Lung (tissue), 11 donors: ENCODE measurements at regions not wholly inside any gene's neighbourhood (a gene's known extent, or its start where the extent isn't known, plus 50 kb on each side); places are given as distances from the start of the nearest gene placed in this dataset.

Experiments used
- ATAC-seq: fragments of 200-7000 bp; cut with Tn5 transposase; one replicate; pipeline ENCODE4 v1.9.1; 2020; ENCODE audit warnings: moderate number of reproducible peaks; ENCODE audit not compliant: insufficient read depth, low FRiP score
- DNase-seq, 3 donors: peaks; one replicate each; pipeline ENCODE4 v3.0.0-alpha.2; 2013 to 2017
- H3K27ac ChIP-seq, 2 donors: one replicate each; pipeline ENCODE4 v1.5.1; 2013; ENCODE audit warnings: mild to moderate bottlenecking in 2 of 2, moderate library complexity in 2 of 2, control low read depth in 1 of 2, inconsistent platforms in 1 of 2, low read depth in 1 of 2, low read length in 1 of 2
- H3K27me3 ChIP-seq, 3 donors: one replicate each; pipeline ENCODE4 v1.5.1; 2013; ENCODE audit warnings: low read length in 2 of 3; ENCODE audit not compliant: control insufficient read depth in 3 of 3, insufficient read depth in 3 of 3
- H3K36me3 ChIP-seq, 4 donors: one replicate each; pipeline ENCODE4 v1.5.1; 2013; ENCODE audit warnings: low read length in 4 of 4, mild to moderate bottlenecking in 1 of 4, moderate library complexity in 1 of 4; ENCODE audit not compliant: control insufficient read depth in 4 of 4, insufficient read depth in 4 of 4
- H3K4me1 ChIP-seq, 5 donors: one replicate each; pipeline ENCODE4 v1.5.1; 2013; ENCODE audit warnings: low read length in 5 of 5, mild to moderate bottlenecking in 2 of 5, moderate library complexity in 1 of 5; ENCODE audit not compliant: control insufficient read depth in 5 of 5, insufficient read depth in 5 of 5
- H3K4me3 ChIP-seq: one replicate; pipeline ENCODE4 v1.5.1; 2013; ENCODE audit warnings: mild to moderate bottlenecking, control low read depth, moderate library complexity
- H3K9ac ChIP-seq, 2 donors: one replicate each; pipeline ENCODE4 v1.5.1; 2013; ENCODE audit warnings: low read length in 2 of 2, control low read depth in 1 of 2; ENCODE audit not compliant: insufficient read depth in 1 of 2
- H3K9me3 ChIP-seq, 4 donors: one replicate each; pipeline ENCODE4 v1.5.1; 2013; ENCODE audit warnings: low read length in 3 of 4, mild to moderate bottlenecking in 1 of 4, moderate library complexity in 1 of 4; ENCODE audit not compliant: control insufficient read depth in 4 of 4, insufficient read depth in 3 of 4
- WGBS, 2 donors: extraction: QIAGEN DNeasy Blood & Tissue Kit; methylation state at CpG; one replicate each; pipeline ENCODE4 v1.1.7; 2013; 5-methylcytosine and 5-hydroxymethylcytosine counted together
- TF ChIP-seq, protein P1 (sequence below): IDR thresholded peaks from 2 replicates; pipeline ENCODE4 v1.5.1; 2012; ENCODE audit warnings: mild to moderate bottlenecking; ENCODE audit errors: control extremely low read depth, extremely low read depth
- donor health status: control.
- donor health status: control.
- donor health status: Bipolar disorder and iron deficiency.
- donor health status: healthy.
- donor health status: DM: yes; HTN: yes; CAD: no.

DNA sequence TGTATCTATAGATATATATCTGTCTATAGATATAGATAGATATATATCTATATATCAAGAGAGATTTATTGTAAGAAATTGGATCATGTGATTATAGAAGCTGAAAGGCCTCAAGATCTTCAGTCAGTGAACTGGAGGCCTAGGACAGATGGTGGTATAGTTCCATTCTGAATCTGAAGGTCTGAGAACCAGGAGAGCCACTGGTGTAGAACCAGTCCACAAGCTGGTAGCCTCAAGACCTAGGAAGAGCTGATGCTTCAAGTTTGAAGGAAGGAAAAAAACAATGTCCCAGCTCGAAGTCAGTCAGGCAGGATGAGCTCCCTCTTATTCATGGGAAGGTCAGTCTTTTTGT lies 213.2 kb upstream of the JUN start:
- H3K9ac ChIP-seq = no peak overlapping the region
- H3K9me3 ChIP-seq = no peaks in the 10 kb centered on the region
- 89 to 90% methylated on average over 1 of the region's 1 CpG for whole genome bisulfite sequencing, 2 donors
- H3K27ac ChIP-seq = no peak overlapping the region
- TF ChIP-seq, protein P1, sequence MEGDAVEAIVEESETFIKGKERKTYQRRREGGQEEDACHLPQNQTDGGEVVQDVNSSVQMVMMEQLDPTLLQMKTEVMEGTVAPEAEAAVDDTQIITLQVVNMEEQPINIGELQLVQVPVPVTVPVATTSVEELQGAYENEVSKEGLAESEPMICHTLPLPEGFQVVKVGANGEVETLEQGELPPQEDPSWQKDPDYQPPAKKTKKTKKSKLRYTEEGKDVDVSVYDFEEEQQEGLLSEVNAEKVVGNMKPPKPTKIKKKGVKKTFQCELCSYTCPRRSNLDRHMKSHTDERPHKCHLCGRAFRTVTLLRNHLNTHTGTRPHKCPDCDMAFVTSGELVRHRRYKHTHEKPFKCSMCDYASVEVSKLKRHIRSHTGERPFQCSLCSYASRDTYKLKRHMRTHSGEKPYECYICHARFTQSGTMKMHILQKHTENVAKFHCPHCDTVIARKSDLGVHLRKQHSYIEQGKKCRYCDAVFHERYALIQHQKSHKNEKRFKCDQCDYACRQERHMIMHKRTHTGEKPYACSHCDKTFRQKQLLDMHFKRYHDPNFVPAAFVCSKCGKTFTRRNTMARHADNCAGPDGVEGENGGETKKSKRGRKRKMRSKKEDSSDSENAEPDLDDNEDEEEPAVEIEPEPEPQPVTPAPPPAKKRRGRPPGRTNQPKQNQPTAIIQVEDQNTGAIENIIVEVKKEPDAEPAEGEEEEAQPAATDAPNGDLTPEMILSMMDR = no peak
- H3K36me3 ChIP-seq = no peaks in the 10 kb centered on the region
- no peak for DNase-seq
- peaks cover 0 to 2% (median 0%) of the 10 kb centered on the region in 5 donors for H3K4me1 ChIP-seq
- H3K4me3 ChIP-seq = no peak overlapping the region
- no peak for ATAC-seq
- no peaks in the 10 kb centered on the region for H3K27me3 ChIP-seq

DNA sequence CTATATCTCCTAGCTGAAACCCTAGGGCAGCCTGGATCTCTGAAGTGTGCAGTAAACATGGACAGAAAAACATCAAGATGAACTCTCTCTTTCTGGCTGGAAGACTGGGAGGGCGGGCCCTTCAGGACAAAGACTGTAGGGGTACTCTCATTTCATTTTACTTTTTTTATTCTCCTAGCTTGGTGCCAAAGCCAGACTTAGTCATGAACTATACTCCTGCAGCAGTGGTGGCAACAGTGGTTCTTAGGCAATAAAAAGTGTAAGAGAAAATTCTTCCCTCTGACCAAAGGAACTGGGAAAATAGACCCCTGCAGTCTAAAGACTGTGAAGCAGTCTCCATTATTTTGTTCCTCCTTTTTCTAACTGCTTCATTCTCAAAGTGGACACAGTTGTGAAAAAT lies 213.8 kb upstream of the JUN start:
- Histone ChIP-seq H3K27ac (no peak overlapping the region), H3K4me1 (peaks cover 0 to 2% (median 0%) of the 10 kb centered on the region in 5 donors), H3K27me3 (no peaks in the 10 kb centered on the region), H3K4me3 (no peak overlapping the region), H3K9me3 (no peaks in the 10 kb centered on the region), H3K36me3 (no peaks in the 10 kb centered on the region), H3K9ac (no peak overlapping the region)
- DNase-seq (no peak), ATAC-seq (no peak)
- TF ChIP-seq, protein P1 = no peak
- WGBS, 2 donors = 93 to 100% methylated on average over 1 of the region's 1 CpG

DNA sequence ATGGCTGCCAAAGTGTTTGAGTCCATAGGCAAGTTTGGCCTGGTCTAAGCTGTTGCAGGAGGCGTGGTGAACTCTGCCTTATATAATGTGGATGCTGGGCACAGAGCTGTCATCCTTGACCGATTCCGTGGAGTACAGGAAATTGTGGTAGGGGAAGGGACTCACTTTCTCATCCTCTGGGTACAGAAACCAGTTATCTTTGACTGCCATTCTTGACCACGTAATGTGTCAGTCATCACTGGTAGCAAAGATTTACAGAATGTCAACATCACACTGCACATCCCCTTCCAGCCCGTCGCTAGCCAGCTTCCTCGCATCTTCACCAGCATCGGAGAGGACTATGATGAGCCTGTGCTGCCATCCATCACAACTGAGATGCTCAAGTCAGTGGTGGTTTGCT lies 215.8 kb upstream of the JUN start:
- Histone ChIP-seq H3K27me3 (no peaks in the 10 kb centered on the region), H3K36me3 (no peaks in the 10 kb centered on the region), H3K9me3 (no peaks in the 10 kb centered on the region), H3K4me1 (peaks cover 0 to 3% (median 0%) of the 10 kb centered on the region in 5 donors), H3K9ac (no peak overlapping the region), H3K4me3 (no peak overlapping the region), H3K27ac (no peak overlapping the region)
- ATAC-seq = no peak
- TF ChIP-seq, protein P1 = no peak
- WGBS, 2 donors = 63 to 78% methylated on average over 8 of the region's 8 CpGs
- DNase-seq = no peak

DNA sequence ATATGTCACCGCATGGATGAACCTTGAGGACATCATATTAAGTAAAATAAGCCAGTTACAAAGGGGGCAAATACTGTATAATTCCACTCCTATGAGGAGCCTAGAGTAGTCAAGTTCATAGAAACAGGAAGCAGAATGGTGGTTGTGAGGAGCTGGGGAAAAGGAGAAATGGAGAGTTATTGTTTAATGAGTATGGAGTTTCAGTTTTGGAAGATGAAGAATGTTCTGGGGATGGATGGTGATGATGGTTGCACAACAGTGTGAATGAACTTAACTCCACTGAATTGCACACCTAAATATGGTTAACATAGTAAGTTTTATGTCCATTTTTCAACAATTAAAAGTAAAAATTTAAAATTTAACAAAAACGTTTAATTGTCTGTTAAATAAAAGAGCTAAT lies 220.9 kb upstream of the JUN start:
- H3K4me1 ChIP-seq = peaks cover 0 to 5% (median 0%) of the 10 kb centered on the region in 5 donors
- ATAC-seq (no peak), DNase-seq (no peak)
- H3K9ac ChIP-seq = no peak overlapping the region
- WGBS, 2 donors = 90 to 96% methylated on average over 2 of the region's 2 CpGs
- H3K9me3 ChIP-seq = no peaks in the 10 kb centered on the region
- no peaks in the 10 kb centered on the region for H3K36me3 ChIP-seq
- H3K27me3 ChIP-seq = no peaks in the 10 kb centered on the region
- no peak overlapping the region for H3K27ac ChIP-seq
- H3K4me3 ChIP-seq = no peak overlapping the region
- TF ChIP-seq, protein P1 = no peak
